WTC11 (cell line): ENCODE measurements at regions not wholly inside any gene's neighbourhood (a gene's known extent, or its start where the extent isn't known, plus 50 kb on each side); places are given as distances from the start of the nearest gene placed in this dataset.

Experiments
- ATF1 ChIP-seq: sonication (generic); formaldehyde crosslinking; IDR thresholded peaks from 2 replicates; pipeline ENCODE4 v1.8.1; 2023; ENCODE audit warnings: mild to moderate bottlenecking, moderate library complexity, missing genetic modification reagents
- CREB1 ChIP-seq: sonication (generic); formaldehyde crosslinking; IDR thresholded peaks from 2 replicates; pipeline ENCODE4 v1.8.0; 2023; ENCODE audit warnings: mild to moderate bottlenecking, missing genetic modification reagents
- E2F5 ChIP-seq: sonication (generic); formaldehyde crosslinking; IDR thresholded peaks from 2 replicates; pipeline ENCODE4 v1.8.1; 2022; ENCODE audit warnings: mild to moderate bottlenecking, moderate library complexity, missing genetic modification reagents
- ESRRA ChIP-seq: sonication (generic); formaldehyde crosslinking; IDR thresholded peaks from 2 replicates; pipeline ENCODE4 v1.8.1; 2022; ENCODE audit warnings: mild to moderate bottlenecking, missing genetic modification reagents, borderline replicate concordance
- ETV6 ChIP-seq: sonication (generic); formaldehyde crosslinking; IDR thresholded peaks from 2 replicates; pipeline ENCODE4 v1.8.1; 2022; ENCODE audit warnings: mild to moderate bottlenecking, missing genetic modification reagents
- FOXJ3 ChIP-seq: sonication (generic); formaldehyde crosslinking; IDR thresholded peaks from 2 replicates; pipeline ENCODE4 v1.9.0; 2021; ENCODE audit warnings: missing genetic modification reagents, mild to moderate bottlenecking, borderline replicate concordance
- FOXP1 ChIP-seq: sonication (generic); formaldehyde crosslinking; IDR thresholded peaks from 2 replicates; pipeline ENCODE4 v1.8.0; 2022; ENCODE audit warnings: missing genetic modification reagents, mild to moderate bottlenecking, moderate library complexity, borderline replicate concordance
- GABPB1 ChIP-seq: sonication (generic); formaldehyde crosslinking; IDR thresholded peaks from 2 replicates; pipeline ENCODE4 v1.8.1; 2023; ENCODE audit warnings: mild to moderate bottlenecking, missing genetic modification reagents
- HMGA2 ChIP-seq: fragments of 250-450 bp; sonication (Bioruptor Pico); IDR thresholded peaks from 2 replicates; pipeline ENCODE4 v1.4.0; 2021; ENCODE audit warnings: mild to moderate bottlenecking, moderate library complexity
- KAT7 ChIP-seq: sonication (generic); formaldehyde crosslinking; IDR thresholded peaks from 2 replicates; pipeline ENCODE4 v1.8.1; 2023; ENCODE audit warnings: missing genetic modification reagents, mild to moderate bottlenecking, borderline replicate concordance
- NFATC4 ChIP-seq: fragments of 250-450 bp; sonication (Bioruptor Pico); IDR thresholded peaks from 2 replicates; pipeline ENCODE4 v1.9.0; 2021; ENCODE audit warnings: mild to moderate bottlenecking
- NR2C2 ChIP-seq: sonication (generic); formaldehyde crosslinking; IDR thresholded peaks from 2 replicates; pipeline ENCODE4 v1.8.0; 2022; ENCODE audit warnings: mild to moderate bottlenecking, missing genetic modification reagents
- OVOL2 ChIP-seq: fragments of 250-450 bp; sonication (Bioruptor Pico); IDR thresholded peaks from 2 replicates; pipeline ENCODE4 v1.9.0; 2021; ENCODE audit warnings: mild to moderate bottlenecking, borderline replicate concordance
- RORB ChIP-seq: fragments of 250-450 bp; sonication (Bioruptor Pico); IDR thresholded peaks from 2 replicates; pipeline ENCODE4 v1.9.0; 2021; ENCODE audit warnings: mild to moderate bottlenecking
- SMAD4 ChIP-seq: sonication (generic); formaldehyde crosslinking; IDR thresholded peaks from 2 replicates; pipeline ENCODE4 v1.8.0; 2022; ENCODE audit warnings: mild to moderate bottlenecking, missing genetic modification reagents
- SOX15 ChIP-seq: fragments of 250-450 bp; sonication (Bioruptor Pico); IDR thresholded peaks from 2 replicates; pipeline ENCODE4 v1.9.0; 2021; ENCODE audit warnings: mild to moderate bottlenecking
- TCF7 ChIP-seq: sonication (generic); formaldehyde crosslinking; IDR thresholded peaks from 2 replicates; pipeline ENCODE4 v1.8.0; 2022; ENCODE audit warnings: mild to moderate bottlenecking, low read depth, missing genetic modification reagents, moderate library complexity
- TEAD1 ChIP-seq: sonication (generic); formaldehyde crosslinking; IDR thresholded peaks from 2 replicates; pipeline ENCODE4 v1.8.0; 2022; ENCODE audit warnings: mild to moderate bottlenecking, missing genetic modification reagents
- TP53 ChIP-seq: sonication (generic); formaldehyde crosslinking; IDR thresholded peaks from 2 replicates; pipeline ENCODE4 v1.8.1; 2023; ENCODE audit warnings: mild to moderate bottlenecking, missing genetic modification reagents
- ZBTB43 ChIP-seq: sonication (generic); formaldehyde crosslinking; IDR thresholded peaks from 2 replicates; pipeline ENCODE4 v1.8.1; 2023; ENCODE audit warnings: mild to moderate bottlenecking, missing genetic modification reagents
- ZNF121 ChIP-seq: sonication (generic); formaldehyde crosslinking; IDR thresholded peaks from 2 replicates; pipeline ENCODE4 v1.8.0; 2023; ENCODE audit warnings: missing genetic modification reagents
- ZNF263 ChIP-seq: sonication (generic); formaldehyde crosslinking; IDR thresholded peaks from 2 replicates; pipeline ENCODE4 v1.8.1; 2022; ENCODE audit warnings: low read depth, mild to moderate bottlenecking, moderate library complexity, missing genetic modification reagents
- ZNF423 ChIP-seq: fragments of 250-450 bp; sonication (Bioruptor Pico); IDR thresholded peaks from 2 replicates; pipeline ENCODE4 v2.1.2; 2022; ENCODE audit warnings: mild to moderate bottlenecking, moderate library complexity
- ZNF512 ChIP-seq: sonication (generic); formaldehyde crosslinking; IDR thresholded peaks from 2 replicates; pipeline ENCODE4 v1.8.1; 2022; ENCODE audit warnings: missing genetic modification reagents, borderline replicate concordance
- TF ChIP-seq, protein P1 (sequence below): sonication (generic); formaldehyde crosslinking; IDR thresholded peaks from 2 replicates; pipeline ENCODE4 v1.8.0; 2023; ENCODE audit warnings: missing genetic modification reagents, mild to moderate bottlenecking, borderline replicate concordance
- TF ChIP-seq, protein P2 (sequence below): sonication (generic); formaldehyde crosslinking; IDR thresholded peaks from 2 replicates; pipeline ENCODE4 v1.8.1; 2022; ENCODE audit warnings: low read depth, mild to moderate bottlenecking, moderate library complexity, missing genetic modification reagents, borderline replicate concordance
- TF ChIP-seq, protein P3 (sequence below): sonication (generic); formaldehyde crosslinking; IDR thresholded peaks from 2 replicates; pipeline ENCODE4 v1.8.0; 2023; ENCODE audit warnings: mild to moderate bottlenecking, missing genetic modification reagents
- TF ChIP-seq, protein P4 (sequence below): sonication (generic); formaldehyde crosslinking; IDR thresholded peaks from 2 replicates; pipeline ENCODE4 v1.8.0; 2022; ENCODE audit warnings: mild to moderate bottlenecking, missing genetic modification reagents

- TF ChIP-seq ZNF121 (CRISPR knock-in tag) (no peak), ZNF423 (peak; percentile 70), RORB (CRISPR knock-in tag) (no peak), ATF1 (CRISPR knock-in tag) (no peak), ETV6 (no peak; the same call in 1 of the 2 replicates), FOXP1 (CRISPR knock-in tag) (no peak), HMGA2 (CRISPR knock-in tag) (no peak), ESRRA (no peak), ZBTB43 (CRISPR knock-in tag) (no peak), SMAD4 (CRISPR knock-in tag) (no peak), ZNF512 (CRISPR knock-in tag) (no peak), CREB1 (CRISPR knock-in tag) (no peak), GABPB1 (CRISPR knock-in tag) (no peak), NR2C2 (no peak), FOXJ3 (CRISPR knock-in tag) (no peak), ZNF263 (CRISPR knock-in tag) (no peak), TCF7 (CRISPR knock-in tag) (no peak), KAT7 (CRISPR knock-in tag) (no peak), TP53 (no peak), TEAD1 (CRISPR knock-in tag) (0 out of 2 replicates have a peak, but pooled peaks have one; percentile 37), OVOL2 (CRISPR knock-in tag) (no peak), SOX15 (CRISPR knock-in tag) (no peak), NFATC4 (CRISPR knock-in tag) (no peak), E2F5 (CRISPR knock-in tag) (no peak; the same call in 1 of the 2 replicates)
- TF ChIP-seq, protein P1, sequence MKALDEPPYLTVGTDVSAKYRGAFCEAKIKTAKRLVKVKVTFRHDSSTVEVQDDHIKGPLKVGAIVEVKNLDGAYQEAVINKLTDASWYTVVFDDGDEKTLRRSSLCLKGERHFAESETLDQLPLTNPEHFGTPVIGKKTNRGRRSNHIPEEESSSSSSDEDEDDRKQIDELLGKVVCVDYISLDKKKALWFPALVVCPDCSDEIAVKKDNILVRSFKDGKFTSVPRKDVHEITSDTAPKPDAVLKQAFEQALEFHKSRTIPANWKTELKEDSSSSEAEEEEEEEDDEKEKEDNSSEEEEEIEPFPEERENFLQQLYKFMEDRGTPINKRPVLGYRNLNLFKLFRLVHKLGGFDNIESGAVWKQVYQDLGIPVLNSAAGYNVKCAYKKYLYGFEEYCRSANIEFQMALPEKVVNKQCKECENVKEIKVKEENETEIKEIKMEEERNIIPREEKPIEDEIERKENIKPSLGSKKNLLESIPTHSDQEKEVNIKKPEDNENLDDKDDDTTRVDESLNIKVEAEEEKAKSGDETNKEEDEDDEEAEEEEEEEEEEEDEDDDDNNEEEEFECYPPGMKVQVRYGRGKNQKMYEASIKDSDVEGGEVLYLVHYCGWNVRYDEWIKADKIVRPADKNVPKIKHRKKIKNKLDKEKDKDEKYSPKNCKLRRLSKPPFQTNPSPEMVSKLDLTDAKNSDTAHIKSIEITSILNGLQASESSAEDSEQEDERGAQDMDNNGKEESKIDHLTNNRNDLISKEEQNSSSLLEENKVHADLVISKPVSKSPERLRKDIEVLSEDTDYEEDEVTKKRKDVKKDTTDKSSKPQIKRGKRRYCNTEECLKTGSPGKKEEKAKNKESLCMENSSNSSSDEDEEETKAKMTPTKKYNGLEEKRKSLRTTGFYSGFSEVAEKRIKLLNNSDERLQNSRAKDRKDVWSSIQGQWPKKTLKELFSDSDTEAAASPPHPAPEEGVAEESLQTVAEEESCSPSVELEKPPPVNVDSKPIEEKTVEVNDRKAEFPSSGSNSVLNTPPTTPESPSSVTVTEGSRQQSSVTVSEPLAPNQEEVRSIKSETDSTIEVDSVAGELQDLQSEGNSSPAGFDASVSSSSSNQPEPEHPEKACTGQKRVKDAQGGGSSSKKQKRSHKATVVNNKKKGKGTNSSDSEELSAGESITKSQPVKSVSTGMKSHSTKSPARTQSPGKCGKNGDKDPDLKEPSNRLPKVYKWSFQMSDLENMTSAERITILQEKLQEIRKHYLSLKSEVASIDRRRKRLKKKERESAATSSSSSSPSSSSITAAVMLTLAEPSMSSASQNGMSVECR (CRISPR knock-in tag): 0 out of 2 replicates have a peak, but pooled peaks have one; percentile 32
- TF ChIP-seq, protein P2, sequence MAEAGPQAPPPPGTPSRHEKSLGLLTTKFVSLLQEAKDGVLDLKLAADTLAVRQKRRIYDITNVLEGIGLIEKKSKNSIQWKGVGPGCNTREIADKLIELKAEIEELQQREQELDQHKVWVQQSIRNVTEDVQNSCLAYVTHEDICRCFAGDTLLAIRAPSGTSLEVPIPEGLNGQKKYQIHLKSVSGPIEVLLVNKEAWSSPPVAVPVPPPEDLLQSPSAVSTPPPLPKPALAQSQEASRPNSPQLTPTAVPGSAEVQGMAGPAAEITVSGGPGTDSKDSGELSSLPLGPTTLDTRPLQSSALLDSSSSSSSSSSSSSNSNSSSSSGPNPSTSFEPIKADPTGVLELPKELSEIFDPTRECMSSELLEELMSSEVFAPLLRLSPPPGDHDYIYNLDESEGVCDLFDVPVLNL (CRISPR knock-in tag): no peak
- TF ChIP-seq, protein P3, sequence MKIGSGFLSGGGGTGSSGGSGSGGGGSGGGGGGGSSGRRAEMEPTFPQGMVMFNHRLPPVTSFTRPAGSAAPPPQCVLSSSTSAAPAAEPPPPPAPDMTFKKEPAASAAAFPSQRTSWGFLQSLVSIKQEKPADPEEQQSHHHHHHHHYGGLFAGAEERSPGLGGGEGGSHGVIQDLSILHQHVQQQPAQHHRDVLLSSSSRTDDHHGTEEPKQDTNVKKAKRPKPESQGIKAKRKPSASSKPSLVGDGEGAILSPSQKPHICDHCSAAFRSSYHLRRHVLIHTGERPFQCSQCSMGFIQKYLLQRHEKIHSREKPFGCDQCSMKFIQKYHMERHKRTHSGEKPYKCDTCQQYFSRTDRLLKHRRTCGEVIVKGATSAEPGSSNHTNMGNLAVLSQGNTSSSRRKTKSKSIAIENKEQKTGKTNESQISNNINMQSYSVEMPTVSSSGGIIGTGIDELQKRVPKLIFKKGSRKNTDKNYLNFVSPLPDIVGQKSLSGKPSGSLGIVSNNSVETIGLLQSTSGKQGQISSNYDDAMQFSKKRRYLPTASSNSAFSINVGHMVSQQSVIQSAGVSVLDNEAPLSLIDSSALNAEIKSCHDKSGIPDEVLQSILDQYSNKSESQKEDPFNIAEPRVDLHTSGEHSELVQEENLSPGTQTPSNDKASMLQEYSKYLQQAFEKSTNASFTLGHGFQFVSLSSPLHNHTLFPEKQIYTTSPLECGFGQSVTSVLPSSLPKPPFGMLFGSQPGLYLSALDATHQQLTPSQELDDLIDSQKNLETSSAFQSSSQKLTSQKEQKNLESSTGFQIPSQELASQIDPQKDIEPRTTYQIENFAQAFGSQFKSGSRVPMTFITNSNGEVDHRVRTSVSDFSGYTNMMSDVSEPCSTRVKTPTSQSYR (CRISPR knock-in tag): no peak
- TF ChIP-seq, protein P4, sequence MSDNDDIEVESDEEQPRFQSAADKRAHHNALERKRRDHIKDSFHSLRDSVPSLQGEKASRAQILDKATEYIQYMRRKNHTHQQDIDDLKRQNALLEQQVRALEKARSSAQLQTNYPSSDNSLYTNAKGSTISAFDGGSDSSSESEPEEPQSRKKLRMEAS (CRISPR knock-in tag): peak; percentile 67
Observed at GRCh38 chr3:182682263-182683241, 110.8 kb upstream of the ATP11B start (continued).
